MCF 10A (cell line): ENCODE measurements at regions not wholly inside any gene's neighbourhood (a gene's known extent, or its start where the extent isn't known, plus 50 kb on each side); places are given as distances from the start of the nearest gene placed in this dataset.

Experiments
- BruUV-seq: library from RNA; stranded (reverse); fragments of 400-500 nt; replicated peaks from 2 replicates; lab custom pipeline; 2021; lab: Mats Ljungman, UMichigan
- CTCF ChIA-PET: fragments of 300-600 bp; sonication (Branson Sonifier 250); formaldehyde crosslinking; extraction: SDS; loops from one replicate; lab custom pipeline; 2021; ENCODE audit warnings: antibody characterized with exemption, inconsistent platforms; lab: Yijun Ruan, JAX
- POLR2A ChIA-PET: fragments of 300-600, 350-650 bp; sonication (Branson Sonifier 250); formaldehyde crosslinking; extraction: SDS; loops from one replicate; lab custom pipeline; 2020; ENCODE audit warnings: antibody characterized with exemption, inconsistent platforms; lab: Yijun Ruan, JAX
- DNase-seq: peaks from one replicate; pipeline ENCODE4 v3.0.0-alpha.2; 2018; ENCODE audit not compliant: unreplicated experiment
- H3K27ac Mint-ChIP-seq: one replicate; pipeline ENCODE4 v1.8.0; 2022; ENCODE audit warnings: mild to moderate bottlenecking, low read depth, mixed read lengths; ENCODE audit not compliant: unreplicated experiment
- H3K27me3 Mint-ChIP-seq: one replicate; pipeline ENCODE4 v1.8.0; 2022; ENCODE audit warnings: mixed read lengths; ENCODE audit not compliant: insufficient read depth, unreplicated experiment
- H3K36me3 Mint-ChIP-seq: one replicate; pipeline ENCODE4 v1.8.0; 2022; ENCODE audit warnings: mild to moderate bottlenecking, moderate library complexity, mixed read lengths; ENCODE audit not compliant: insufficient read depth, unreplicated experiment
- H3K4me1 Mint-ChIP-seq: one replicate; pipeline ENCODE4 v1.8.0; 2022; ENCODE audit warnings: mixed read lengths; ENCODE audit not compliant: insufficient read depth, unreplicated experiment
- H3K4me3 Mint-ChIP-seq: one replicate; pipeline ENCODE4 v1.8.0; 2022; ENCODE audit warnings: mild to moderate bottlenecking, moderate library complexity, mixed read lengths; ENCODE audit not compliant: unreplicated experiment
- H3K9me3 Mint-ChIP-seq: one replicate; pipeline ENCODE4 v1.8.0; 2022; ENCODE audit warnings: mixed read lengths; ENCODE audit not compliant: unreplicated experiment
- intact Hi-C: fragments of 100-400 bp; cut with micrococcal nuclease; formaldehyde crosslinking; loops from 2 replicates; pipeline ENCODE4 v1.14.1; 2022
- TF ChIP-seq, protein P1 (sequence below): fragments of 200-600 bp; IDR thresholded peaks from one replicate; pipeline ENCODE4 v1.8.0; 2022; ENCODE audit warnings: antibody characterized with exemption, mild to moderate bottlenecking; ENCODE audit not compliant: unreplicated experiment

DNA sequence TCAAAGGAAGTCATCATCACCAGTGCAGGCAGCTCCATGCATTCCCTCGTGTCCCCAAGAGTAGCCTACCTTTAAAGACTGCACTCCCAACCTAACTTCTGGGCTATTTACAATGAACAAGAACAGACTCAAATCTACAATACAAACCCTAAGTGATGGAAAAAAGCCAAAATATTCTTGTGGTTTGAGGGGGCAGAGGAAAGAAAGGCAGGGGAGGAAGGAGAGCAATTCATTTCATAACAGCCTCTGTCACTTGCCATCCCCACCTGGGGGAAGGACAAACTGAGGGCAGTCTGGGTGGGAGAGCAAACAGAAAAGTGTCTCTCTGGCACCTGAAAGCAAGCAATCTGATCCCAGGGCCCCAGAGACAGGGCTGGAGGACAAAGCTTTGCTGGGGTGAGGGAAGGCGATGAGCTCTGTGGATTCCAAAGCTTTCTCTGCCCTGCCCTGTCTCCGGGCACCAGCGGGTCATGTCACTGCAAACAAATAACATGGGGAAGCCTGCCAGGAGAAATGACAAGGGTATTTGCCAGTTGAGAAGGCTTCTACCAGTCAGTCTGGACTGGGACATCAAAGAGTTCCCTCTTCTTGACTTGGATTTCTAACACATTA lies 528.0 kb upstream of the TNP1 start:
- Mint-ChIP-seq H3K27ac (no peak overlapping the region), H3K9me3 (no peaks in the 10 kb centered on the region), H3K36me3 (no peaks in the 10 kb centered on the region), H3K4me3 (no peak overlapping the region), H3K4me1 (peaks cover 1% of the 10 kb centered on the region), H3K27me3 (no peaks in the 10 kb centered on the region)
- ChIA-PET CTCF (interaction anchor here (0.7 kb wide), 1 partner anchor 12 kb away, joined by 3 read pairs; no protein-coding TSS in a partner anchor), POLR2A (no interaction called here)
- TF ChIP-seq, protein P1, sequence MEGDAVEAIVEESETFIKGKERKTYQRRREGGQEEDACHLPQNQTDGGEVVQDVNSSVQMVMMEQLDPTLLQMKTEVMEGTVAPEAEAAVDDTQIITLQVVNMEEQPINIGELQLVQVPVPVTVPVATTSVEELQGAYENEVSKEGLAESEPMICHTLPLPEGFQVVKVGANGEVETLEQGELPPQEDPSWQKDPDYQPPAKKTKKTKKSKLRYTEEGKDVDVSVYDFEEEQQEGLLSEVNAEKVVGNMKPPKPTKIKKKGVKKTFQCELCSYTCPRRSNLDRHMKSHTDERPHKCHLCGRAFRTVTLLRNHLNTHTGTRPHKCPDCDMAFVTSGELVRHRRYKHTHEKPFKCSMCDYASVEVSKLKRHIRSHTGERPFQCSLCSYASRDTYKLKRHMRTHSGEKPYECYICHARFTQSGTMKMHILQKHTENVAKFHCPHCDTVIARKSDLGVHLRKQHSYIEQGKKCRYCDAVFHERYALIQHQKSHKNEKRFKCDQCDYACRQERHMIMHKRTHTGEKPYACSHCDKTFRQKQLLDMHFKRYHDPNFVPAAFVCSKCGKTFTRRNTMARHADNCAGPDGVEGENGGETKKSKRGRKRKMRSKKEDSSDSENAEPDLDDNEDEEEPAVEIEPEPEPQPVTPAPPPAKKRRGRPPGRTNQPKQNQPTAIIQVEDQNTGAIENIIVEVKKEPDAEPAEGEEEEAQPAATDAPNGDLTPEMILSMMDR: no peak
- intact Hi-C loops: no loop called here
- no TSS peak for BruUV-seq
- no peak for DNase-seq

DNA sequence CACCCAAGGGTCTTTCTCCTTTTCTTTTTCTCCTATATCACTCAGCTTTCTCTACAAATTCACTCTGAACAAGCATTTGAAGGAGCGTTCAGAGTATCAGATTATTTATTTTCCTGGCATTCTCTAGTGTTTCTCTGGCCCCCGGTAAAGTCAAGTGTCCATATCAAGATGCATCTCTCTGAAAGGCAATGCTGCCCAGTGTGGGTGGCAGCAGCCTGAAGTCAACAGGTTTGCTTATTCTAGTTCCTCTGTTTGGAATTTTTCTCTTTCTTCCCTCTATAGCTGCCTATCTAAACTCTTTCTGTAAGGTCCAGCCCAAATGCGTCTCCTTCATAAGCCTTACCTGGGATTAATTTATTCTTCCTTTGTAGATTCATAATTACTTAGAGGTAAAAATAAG lies 526.2 kb upstream of the TNP1 start:
- no peaks in the 10 kb centered on the region for H3K4me1 Mint-ChIP-seq
- H3K36me3 Mint-ChIP-seq: no peaks in the 10 kb centered on the region
- intact Hi-C loops: no loop called here
- H3K27ac Mint-ChIP-seq: no peak overlapping the region
- no peaks in the 10 kb centered on the region for H3K27me3 Mint-ChIP-seq
- no peaks in the 10 kb centered on the region for H3K9me3 Mint-ChIP-seq
- TF ChIP-seq, protein P1: no peak
- no TSS peak for BruUV-seq
- no peak overlapping the region for H3K4me3 Mint-ChIP-seq
- ChIA-PET CTCF (interaction anchor here (0.7 kb wide), 1 partner anchor 102 kb away, joined by 4 read pairs; no protein-coding TSS in a partner anchor), POLR2A (no interaction called here)
- no peak for DNase-seq

DNA sequence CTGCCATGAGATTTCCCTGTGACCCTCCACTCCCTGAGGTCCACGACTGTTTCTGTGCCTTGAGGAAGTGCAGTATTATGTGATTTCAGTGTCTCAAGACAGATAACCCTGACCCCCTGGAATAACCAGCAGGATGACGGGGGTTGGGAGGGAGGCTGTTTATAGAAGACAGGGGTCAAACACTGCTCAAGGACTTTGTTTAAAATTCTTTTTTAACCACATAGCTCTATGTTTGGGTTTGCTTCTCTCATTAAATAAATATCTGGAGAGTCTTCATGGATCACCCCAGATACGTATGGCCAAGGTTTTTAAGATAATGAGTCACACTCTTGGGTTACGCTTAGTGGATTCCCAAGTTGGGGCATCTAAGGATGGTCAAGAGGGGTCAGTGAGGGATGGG lies 523.8 kb upstream of the TNP1 start:
- TF ChIP-seq, protein P1: no peak
- intact Hi-C loops: no loop called here
- CTCF ChIA-PET: no interaction called here
- Mint-ChIP-seq H3K4me1 (no peaks in the 10 kb centered on the region), H3K4me3 (no peak overlapping the region), H3K36me3 (no peaks in the 10 kb centered on the region), H3K27me3 (no peaks in the 10 kb centered on the region), H3K27ac (no peak overlapping the region), H3K9me3 (no peaks in the 10 kb centered on the region)
- BruUV-seq: no TSS peak
- POLR2A ChIA-PET: no interaction called here
- DNase-seq: no peak

DNA sequence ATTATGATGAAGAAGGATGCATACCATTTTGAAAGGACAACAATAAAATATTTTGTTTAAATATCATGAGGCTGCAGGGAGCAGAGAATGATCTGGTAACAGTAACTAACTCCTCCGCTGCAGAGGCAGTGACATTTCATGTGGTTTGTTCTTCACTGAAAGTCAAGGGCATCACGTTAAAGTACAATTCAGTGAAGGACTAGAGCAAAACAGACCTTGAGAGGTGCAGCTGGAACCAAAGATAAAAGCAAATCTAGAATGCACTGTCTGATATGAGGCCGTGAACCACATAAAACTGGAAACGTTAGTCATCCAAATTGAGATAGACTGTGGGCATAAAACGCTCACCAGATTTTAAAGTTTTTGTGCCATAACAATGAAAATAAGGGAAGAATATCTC lies 522.9 kb upstream of the TNP1 start:
- H3K4me3 Mint-ChIP-seq: no peak overlapping the region
- ChIA-PET CTCF (interaction anchor here (0.5 kb wide), 1 partner anchor 140 kb away, joined by 3 read pairs; no protein-coding TSS in a partner anchor), POLR2A (no interaction called here)
- H3K4me1 Mint-ChIP-seq: no peaks in the 10 kb centered on the region
- no peak for DNase-seq
- H3K27ac Mint-ChIP-seq: no peak overlapping the region
- TF ChIP-seq, protein P1: no peak
- no peaks in the 10 kb centered on the region for H3K27me3 Mint-ChIP-seq
- BruUV-seq: no TSS peak
- no peaks in the 10 kb centered on the region for H3K9me3 Mint-ChIP-seq
- intact Hi-C loops: no loop called here
- no peaks in the 10 kb centered on the region for H3K36me3 Mint-ChIP-seq
